GM12872 (cell line): ENCODE measurements at regions not wholly inside any gene's neighbourhood (a gene's known extent, or its start where the extent isn't known, plus 50 kb on each side); places are given as distances from the start of the nearest gene placed in this dataset.

Source experiments
- TF ChIP-seq, protein P1 (sequence below): IDR thresholded peaks from 3 replicates; pipeline ENCODE4 v1.5.1; 2011; ENCODE audit warnings: low read depth, mild to moderate bottlenecking, low read length, moderate library complexity; ENCODE audit not compliant: insufficient read depth

- TF ChIP-seq, protein P1, sequence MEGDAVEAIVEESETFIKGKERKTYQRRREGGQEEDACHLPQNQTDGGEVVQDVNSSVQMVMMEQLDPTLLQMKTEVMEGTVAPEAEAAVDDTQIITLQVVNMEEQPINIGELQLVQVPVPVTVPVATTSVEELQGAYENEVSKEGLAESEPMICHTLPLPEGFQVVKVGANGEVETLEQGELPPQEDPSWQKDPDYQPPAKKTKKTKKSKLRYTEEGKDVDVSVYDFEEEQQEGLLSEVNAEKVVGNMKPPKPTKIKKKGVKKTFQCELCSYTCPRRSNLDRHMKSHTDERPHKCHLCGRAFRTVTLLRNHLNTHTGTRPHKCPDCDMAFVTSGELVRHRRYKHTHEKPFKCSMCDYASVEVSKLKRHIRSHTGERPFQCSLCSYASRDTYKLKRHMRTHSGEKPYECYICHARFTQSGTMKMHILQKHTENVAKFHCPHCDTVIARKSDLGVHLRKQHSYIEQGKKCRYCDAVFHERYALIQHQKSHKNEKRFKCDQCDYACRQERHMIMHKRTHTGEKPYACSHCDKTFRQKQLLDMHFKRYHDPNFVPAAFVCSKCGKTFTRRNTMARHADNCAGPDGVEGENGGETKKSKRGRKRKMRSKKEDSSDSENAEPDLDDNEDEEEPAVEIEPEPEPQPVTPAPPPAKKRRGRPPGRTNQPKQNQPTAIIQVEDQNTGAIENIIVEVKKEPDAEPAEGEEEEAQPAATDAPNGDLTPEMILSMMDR: peak; percentile 47; the same call in 2 of the 3 replicates
These were observed 306.9 kb upstream of the RBFOX1 start for GRCh38 chr16:7025616-7026190.

- TF ChIP-seq, protein P1: no peak
These were observed 310.9 kb upstream of the RBFOX1 start for GRCh38 chr16:7021653-7022275.

GRCh38 chr16:7017006-7017662 is 315.5 kb upstream of the RBFOX1 start:
- TF ChIP-seq, protein P1: no peak

GRCh38 chr16:7014756-7015155 is 317.9 kb upstream of the RBFOX1 start:
- TF ChIP-seq, protein P1: no peak

DNA sequence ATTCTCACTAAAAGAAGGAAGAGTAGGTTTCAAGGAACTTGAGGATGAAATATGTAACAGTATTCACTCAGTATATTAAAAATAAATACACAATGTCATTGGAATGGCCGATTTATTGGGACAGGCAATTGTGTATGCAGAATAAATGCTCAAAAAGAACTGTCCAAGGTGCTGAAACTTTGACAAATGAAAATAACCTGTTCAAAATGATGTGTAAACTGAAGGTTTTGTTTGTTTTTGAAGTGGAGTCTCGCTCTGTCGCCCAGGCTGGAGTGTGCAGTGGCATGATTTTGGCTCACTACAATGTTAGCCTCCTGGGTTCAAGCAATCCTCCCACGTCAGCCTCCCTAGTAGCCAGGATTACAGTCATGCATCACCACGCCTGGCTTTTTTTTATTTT is 318.7 kb upstream of the RBFOX1 start:
- TF ChIP-seq, protein P1: no peak

GRCh38 chr16:7004266-7004665 is 328.4 kb upstream of the RBFOX1 start:
- TF ChIP-seq, protein P1: no peak

DNA sequence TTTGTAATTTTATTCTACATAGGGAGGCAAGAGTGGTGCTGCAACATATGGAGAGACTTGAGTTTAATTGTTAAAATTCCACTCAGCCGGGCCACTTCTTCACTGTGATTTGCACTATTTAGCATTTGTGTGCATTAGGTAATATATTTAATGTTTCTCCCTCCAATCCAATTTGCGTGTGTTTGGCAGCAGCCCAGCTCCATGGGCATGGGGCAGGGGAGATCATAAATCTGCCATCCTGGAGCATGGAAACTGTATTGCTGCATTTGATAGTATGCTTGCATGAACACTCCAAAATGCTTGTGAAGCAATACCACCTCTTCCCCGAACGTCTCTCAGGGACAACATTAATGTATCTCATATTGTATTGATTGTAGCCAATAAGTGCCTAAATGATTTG is 339.1 kb upstream of the RBFOX1 start:
- TF ChIP-seq, protein P1: no peak
